RPMI8226 (cell line): ENCODE measurements at regions not wholly inside any gene's neighbourhood (a gene's known extent, or its start where the extent isn't known, plus 50 kb on each side); places are given as distances from the start of the nearest gene placed in this dataset.
"Not testable (repeated sequence)": the region's sequence is repeated elsewhere in the genome, so short reads cannot be mapped to it uniquely, and the experiment has no call there.

Experiments
- DNase-seq: peaks from one replicate; pipeline ENCODE4 v3.0.0-alpha.2; 2015

DNA sequence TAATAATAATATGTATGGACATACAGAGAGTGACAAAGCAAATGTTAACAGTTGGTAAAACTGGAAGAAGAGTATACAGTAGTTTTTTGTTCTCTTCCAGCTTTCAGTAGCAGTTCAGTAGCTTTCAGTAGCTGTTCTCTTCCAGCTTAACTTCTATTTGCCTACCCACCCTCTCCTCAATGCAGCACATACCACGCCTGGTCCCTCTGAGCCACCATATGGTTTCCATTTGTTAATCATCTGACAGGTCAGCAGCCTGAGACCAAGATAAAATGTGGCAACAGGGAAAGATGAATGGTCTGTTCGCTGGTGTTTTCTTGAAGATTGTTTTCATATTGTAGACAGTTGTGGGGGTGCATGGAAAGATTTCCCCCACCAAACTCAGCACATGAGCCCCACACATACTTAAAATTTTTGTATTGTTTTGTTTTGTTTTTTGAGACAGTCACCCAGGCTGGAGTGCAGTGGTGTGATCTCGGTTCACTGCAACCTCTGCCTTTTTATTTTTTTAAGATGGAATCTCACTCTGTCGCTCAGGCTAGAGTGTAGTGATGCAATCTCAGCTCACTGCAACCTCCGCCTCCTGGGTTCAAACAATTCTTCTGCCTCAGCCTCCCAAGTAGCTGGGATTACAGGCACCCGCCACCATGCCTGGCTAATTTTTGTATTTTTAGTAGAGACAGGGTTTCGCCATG, 56.8 kb downstream of the ATP6V0E2 start:
- not testable (repeated sequence) for DNase-seq

GRCh38 chr7:149933776-149934175, 60.0 kb downstream of the ATP6V0E2 start:
- DNase-seq: not testable (repeated sequence)

- DNase-seq: not testable (repeated sequence)
Measured at GRCh38 chr7:149947346-149947745, 73.6 kb downstream of the ATP6V0E2 start.

GRCh38 chr7:149948444-149948843, 74.7 kb downstream of the ATP6V0E2 start:
- not testable (repeated sequence) for DNase-seq

DNA sequence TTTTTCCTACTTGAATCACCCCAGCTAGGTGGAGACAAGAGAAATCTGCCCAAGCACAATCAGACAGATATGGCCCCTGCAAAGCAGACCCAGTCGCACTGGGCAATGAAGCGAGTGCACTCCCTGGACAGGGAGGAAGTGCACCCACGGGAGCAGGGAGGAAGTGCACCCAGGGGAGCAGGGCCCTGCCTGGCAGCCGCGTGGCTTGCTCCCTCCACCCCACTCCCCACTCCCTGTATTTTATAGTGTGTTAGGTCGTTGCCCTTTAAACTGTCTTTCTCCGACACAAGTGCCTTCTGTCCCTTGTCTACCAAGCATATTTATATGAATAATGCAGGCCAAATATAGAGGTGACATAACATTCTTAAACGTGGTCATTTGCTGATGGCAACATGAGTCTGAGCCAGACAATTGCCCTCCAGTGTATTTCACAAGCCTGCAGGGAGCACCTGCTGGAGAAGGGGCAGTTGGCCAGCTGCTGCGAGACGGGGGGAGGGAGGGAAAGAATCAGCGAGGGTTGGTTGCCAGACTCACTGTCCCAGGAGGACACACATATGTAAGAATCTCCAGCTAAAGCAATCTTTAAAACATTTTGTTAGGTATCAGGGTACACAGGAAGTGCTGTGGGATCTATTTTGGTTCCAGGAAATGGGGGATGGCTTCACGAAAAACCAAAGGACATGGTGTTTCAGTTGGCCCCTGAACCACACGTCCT, 76.3 kb downstream of the ATP6V0E2 start:
- not testable (repeated sequence) for DNase-seq

- DNase-seq: not testable (repeated sequence)
Measured at GRCh38 chr7:149950578-149950924, 76.8 kb downstream of the ATP6V0E2 start.

DNA sequence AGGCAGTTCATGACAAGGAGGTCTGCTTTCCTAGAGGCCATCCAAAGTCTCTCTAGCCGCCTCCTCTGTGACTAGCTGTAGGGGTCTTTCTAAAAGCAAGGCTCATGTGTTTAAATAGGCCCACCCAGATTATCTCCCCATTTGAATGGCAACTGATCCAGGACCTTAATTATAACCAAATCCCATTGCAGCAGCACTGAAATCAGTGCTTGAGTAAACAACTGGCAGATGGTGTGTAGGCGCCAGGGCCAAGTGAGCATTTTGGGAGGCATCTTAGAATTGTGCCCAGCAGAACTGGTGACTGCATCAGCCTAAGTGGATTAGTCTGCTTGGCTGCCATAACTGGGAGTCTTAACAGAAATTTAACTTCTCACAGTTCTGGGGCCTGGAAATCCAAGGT, 77.8 kb downstream of the ATP6V0E2 start:
- DNase-seq: not testable (repeated sequence)

DNA sequence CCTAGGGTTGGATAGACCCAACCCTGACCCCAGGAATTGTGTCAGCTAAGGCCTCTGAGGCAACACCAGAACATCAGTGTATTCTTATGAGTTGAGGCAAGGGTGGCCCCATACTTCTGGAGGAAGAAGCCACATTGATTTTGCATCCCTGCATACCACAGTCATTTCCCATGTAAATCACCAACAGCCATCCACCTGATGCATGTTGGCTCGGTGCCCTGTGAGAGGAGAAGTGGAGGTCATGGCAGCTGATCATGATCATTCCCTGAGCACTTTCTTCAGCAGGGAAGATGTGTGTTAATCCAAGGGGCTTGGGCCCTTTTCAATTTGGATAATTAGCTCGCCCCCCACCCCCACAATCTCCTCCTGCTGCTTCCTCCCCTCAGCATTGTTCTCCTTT, 85.1 kb downstream of the ATP6V0E2 start:
- not testable (repeated sequence) for DNase-seq

- not testable (repeated sequence) for DNase-seq
Measured at GRCh38 chr7:149960863-149961262, 87.1 kb downstream of the ATP6V0E2 start.

DNA sequence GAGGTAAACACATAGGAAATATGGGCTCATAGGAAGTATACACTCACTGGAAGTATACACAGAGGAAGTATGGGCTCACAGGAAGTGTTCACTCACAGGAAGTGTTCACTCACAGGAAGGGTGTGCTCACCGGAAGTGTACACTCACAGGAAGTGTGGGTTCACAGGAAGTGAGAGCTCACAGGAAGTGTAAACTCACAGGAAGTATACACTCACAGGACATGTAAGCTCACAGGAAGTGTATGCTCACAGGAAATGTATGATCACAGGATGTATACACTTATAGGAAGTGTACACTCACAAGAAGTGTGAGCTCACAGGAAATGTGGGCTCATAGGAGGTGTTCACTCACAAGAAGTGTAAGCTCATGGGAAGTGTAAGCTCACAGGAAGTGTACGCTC, 88.1 kb downstream of the ATP6V0E2 start:
- not testable (repeated sequence) for DNase-seq

GRCh38 chr7:149962685-149963319, 89.0 kb downstream of the ATP6V0E2 start:
- DNase-seq: not testable (repeated sequence)

DNA sequence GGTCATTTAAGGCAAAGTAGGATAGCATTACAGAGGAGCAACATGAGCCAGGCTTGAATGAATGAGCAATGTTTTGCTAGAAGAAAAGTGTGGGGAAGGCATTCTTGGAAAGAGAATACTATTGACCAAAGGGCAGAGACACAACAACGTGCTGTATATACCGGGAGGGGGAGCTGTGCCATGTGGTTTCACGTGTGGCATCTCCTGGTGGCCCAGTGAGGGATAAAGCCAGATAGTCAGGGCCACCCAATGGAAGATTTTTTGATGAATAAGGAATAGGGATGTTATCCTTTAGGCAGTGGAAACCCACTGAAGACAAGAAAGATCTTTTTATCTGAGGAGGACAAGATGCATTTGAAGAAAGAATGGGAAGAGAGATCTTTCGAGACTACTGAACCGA, 90.2 kb downstream of the ATP6V0E2 start:
- not testable (repeated sequence) for DNase-seq

DNA sequence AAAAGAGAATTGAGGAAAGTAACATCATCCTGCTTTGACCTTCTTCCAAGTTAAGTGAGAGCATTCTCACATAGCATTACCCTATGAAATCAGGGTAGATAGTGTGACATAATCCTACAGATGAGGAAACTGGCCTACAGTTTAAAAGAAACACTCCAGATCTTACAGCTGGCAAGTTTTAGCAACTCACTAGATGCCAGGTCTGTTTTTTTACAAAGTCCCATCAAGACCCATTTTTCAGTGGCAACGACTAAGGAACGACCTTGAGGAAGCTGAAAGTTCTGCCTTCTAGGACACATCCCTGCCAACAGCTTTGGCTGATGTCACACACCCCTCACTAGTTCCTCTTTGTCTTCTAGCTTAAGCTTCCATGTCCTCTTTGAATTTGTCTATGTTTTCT, 92.7 kb downstream of the ATP6V0E2 start:
- DNase-seq: not testable (repeated sequence)

DNA sequence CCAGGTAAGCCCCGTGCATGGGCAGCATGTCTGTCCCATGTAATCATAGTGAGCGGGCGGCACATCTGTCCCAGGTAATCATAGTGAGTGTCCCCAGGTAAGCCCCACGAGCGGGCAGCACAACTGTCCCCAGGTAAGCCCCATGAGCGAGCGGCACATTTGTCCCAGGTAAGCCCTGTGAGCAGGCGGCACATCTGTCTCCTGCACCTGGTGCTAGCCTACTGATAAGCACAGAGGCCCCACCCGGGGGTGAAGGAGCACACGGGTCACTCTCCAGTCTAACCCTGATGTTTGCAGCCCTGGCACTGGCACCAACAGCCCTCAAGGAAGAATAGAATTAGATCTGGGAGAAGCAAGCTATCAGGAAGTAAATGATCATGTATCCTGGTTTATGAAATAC, 99.2 kb downstream of the ATP6V0E2 start:
- DNase-seq: not testable (repeated sequence)

GRCh38 chr7:149973681-149974080, 99.9 kb downstream of the ATP6V0E2 start:
- DNase-seq: not testable (repeated sequence)

DNA sequence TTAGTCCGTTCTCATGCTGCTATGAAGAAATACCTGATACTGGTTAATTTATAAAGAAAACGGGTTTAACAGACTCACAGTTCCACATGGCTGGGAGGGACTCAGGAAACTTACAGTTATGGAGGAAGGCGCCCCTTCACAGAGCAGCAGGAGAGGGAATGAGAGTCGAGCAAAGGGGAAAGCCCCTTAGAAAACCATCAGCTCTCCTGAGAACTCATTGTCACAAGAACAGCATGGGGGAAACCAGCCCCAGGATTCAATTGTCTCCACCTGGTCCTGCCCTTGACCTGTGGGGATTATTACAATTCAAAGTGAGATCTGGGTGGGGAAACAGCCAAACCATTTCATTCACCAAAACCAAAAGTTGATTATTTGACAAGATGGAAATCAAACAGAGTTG, 101.8 kb downstream of the ATP6V0E2 start:
- not testable (repeated sequence) for DNase-seq

DNA sequence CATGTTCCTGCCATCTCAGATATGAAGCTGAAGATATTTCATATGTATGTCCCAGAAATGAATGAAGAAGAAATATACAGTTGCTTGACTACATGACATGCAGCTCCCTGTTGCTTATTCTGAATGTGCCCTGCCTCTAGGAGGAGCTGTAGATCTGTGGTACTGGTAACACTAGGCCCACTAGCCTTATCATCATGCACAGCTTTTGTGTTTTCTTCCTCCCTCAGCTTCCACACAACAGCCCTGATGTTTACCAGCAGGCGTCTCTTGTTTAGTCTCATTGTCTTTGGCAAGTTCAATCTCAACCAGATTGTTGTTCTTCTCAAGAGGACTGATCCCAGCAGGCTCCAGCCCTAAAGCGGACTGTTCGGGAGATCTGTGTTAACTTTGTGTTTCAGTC, 104.8 kb downstream of the ATP6V0E2 start:
- not testable (repeated sequence) for DNase-seq

DNA sequence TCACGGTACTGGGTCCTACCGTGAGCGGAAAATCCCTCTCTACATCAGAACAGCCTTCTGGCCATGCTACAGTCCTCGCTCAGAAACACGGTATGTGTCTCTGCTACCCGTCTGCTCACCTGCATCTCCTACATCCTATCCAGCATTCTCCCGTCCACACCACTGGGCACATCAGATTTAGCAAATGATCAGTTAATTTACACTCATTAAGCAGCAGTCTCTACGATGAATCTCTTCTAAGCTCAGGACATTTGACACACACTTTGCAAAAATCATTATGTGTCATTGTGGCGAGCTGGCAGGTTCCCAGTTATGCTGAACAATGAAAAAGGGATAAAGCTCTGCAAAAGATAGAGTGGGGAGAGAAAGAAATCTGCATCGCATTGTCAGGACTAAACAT, 105.2 kb downstream of the ATP6V0E2 start:
- DNase-seq: not testable (repeated sequence)

- not testable (repeated sequence) for DNase-seq
Measured at GRCh38 chr7:149982537-149983112, 108.9 kb downstream of the ATP6V0E2 start.

GRCh38 chr7:149986866-149987265, 113.1 kb downstream of the ATP6V0E2 start:
- not testable (repeated sequence) for DNase-seq

- DNase-seq: not testable (repeated sequence)
Measured at GRCh38 chr7:149991652-149992302, 118.0 kb downstream of the ATP6V0E2 start.

DNA sequence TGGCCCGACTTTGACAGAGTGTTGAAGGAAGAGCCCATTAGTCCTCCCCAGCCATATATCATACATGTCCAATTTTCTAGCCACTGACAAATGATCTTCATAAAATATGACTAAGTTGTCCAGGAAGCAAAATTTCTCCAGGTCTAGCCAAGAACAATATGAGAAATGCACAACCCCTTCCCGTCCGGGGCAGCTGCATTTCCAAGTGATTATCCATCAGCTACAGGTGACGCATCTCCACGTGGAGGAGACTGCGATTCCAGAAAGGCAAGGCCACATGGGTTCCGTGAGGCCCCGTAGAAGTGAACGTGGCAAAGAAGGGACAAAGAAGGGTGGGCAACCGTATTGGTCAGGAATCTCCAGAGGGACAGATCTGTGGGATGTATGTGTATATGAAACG, 118.6 kb downstream of the ATP6V0E2 start:
- DNase-seq: not testable (repeated sequence)
